KMS-11 (cell line): ENCODE measurements at regions not wholly inside any gene's neighbourhood (a gene's known extent, or its start where the extent isn't known, plus 50 kb on each side); places are given as distances from the start of the nearest gene placed in this dataset.

Experiments
- H2AFZ ChIP-seq: fragments of 200-600 bp; sonication (generic); 2 replicates; pipeline ENCODE4 v1.6.1; 2016; ENCODE audit warnings: antibody characterized with exemption, mixed run types, low read depth
- H3K27ac ChIP-seq: fragments of 200-600 bp; sonication (generic); 2 replicates; pipeline ENCODE4 v1.6.1; 2016; ENCODE audit warnings: mild to moderate bottlenecking, mixed run types
- H3K27me3 ChIP-seq: fragments of 200-600 bp; sonication (generic); 2 replicates; pipeline ENCODE4 v1.6.1; 2017; ENCODE audit warnings: mild to moderate bottlenecking, low read depth, mixed run types, moderate library complexity; ENCODE audit not compliant: insufficient read depth
- H3K36me3 ChIP-seq: fragments of 200-600 bp; sonication (generic); 2 replicates; pipeline ENCODE4 v1.6.1; 2017; ENCODE audit warnings: mild to moderate bottlenecking, mixed run types; ENCODE audit not compliant: insufficient read depth
- H3K4me1 ChIP-seq: fragments of 200-600 bp; sonication (generic); 2 replicates; pipeline ENCODE4 v1.6.1; 2016; ENCODE audit warnings: mild to moderate bottlenecking, low read depth, mixed run types; ENCODE audit not compliant: poor library complexity, severe bottlenecking
- H3K4me2 ChIP-seq: fragments of 200-600 bp; sonication (generic); 2 replicates; pipeline ENCODE4 v1.7.0; 2016; ENCODE audit warnings: mild to moderate bottlenecking, mixed run types
- H3K4me3 ChIP-seq: fragments of 200-600 bp; sonication (generic); IDR thresholded peaks from 2 replicates; pipeline ENCODE4 v1.6.1; 2017; ENCODE audit warnings: low read depth, low read length, mixed read lengths; ENCODE audit not compliant: insufficient read depth
- H3K79me2 ChIP-seq: fragments of 200-600 bp; sonication (generic); 2 replicates; pipeline ENCODE4 v1.6.1; 2016; ENCODE audit warnings: low read depth, mixed run types; ENCODE audit not compliant: insufficient read depth
- H3K9ac ChIP-seq: fragments of 200-600 bp; sonication (generic); 2 replicates; pipeline ENCODE4 v1.6.1; 2016; ENCODE audit warnings: mild to moderate bottlenecking, mixed run types
- H4K20me1 ChIP-seq: fragments of 200-600 bp; sonication (generic); 2 replicates; pipeline ENCODE4 v1.6.1; 2016; ENCODE audit warnings: mild to moderate bottlenecking, mixed run types; ENCODE audit not compliant: insufficient read depth
- CTCF ChIP-seq: fragments of 200-600 bp; sonication (generic); conservative IDR thresholded peaks from 2 replicates; pipeline ENCODE4 v1.6.1; 2017; ENCODE audit warnings: low read depth, mild to moderate bottlenecking, antibody characterized with exemption, low read length, moderate library complexity, mixed read lengths

- no peak overlapping the region for H3K4me3 ChIP-seq
- no peaks in the 10 kb centered on the region for H3K36me3 ChIP-seq
- TF ChIP-seq CTCF: no peak
- H3K79me2 ChIP-seq: no peaks in the 10 kb centered on the region
- H3K27ac ChIP-seq: no peak overlapping the region
- no peaks in the 10 kb centered on the region for H4K20me1 ChIP-seq
- H3K4me1 ChIP-seq: no peaks in the 10 kb centered on the region
- H2AFZ ChIP-seq: no peak overlapping the region
- H3K27me3 ChIP-seq: no peaks in the 10 kb centered on the region
- no peak overlapping the region for H3K9ac ChIP-seq
- H3K4me2 ChIP-seq: no peak overlapping the region
Observed at GRCh38 chr5:166293892-166294291, 1997.6 kb upstream of the WWC1 start.

DNA sequence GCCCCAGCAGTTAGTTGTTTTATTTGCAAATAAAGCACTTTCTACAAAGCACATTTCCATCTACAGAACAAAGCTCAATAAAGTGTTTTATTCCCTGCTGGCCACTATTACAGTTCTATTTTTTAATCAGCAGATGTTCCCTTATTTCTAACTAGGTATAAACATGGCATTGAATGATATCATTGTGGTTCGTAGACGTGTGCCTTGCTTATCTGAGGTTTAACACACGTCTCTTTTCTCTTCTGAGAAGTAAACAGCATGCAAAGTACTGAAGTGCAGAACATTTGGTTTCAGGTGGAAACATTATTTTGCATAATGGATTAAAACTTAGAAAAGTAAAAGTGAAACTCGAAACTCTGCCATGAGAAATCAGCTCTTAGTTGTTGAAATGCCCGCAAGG, 1989.3 kb upstream of the WWC1 start:
- Histone ChIP-seq H3K79me2 (no peaks in the 10 kb centered on the region), H3K4me3 (no peak overlapping the region), H3K36me3 (no peaks in the 10 kb centered on the region), H3K27ac (no peak overlapping the region), H3K9ac (no peak overlapping the region), H4K20me1 (no peaks in the 10 kb centered on the region), H3K4me1 (no peaks in the 10 kb centered on the region), H2AFZ (no peak overlapping the region), H3K4me2 (no peak overlapping the region), H3K27me3 (no peaks in the 10 kb centered on the region)
- no peak for TF ChIP-seq CTCF

- H3K79me2 ChIP-seq: no peaks in the 10 kb centered on the region
- H3K4me3 ChIP-seq: no peak overlapping the region
- no peak overlapping the region for H2AFZ ChIP-seq
- no peak overlapping the region for H3K27ac ChIP-seq
- no peaks in the 10 kb centered on the region for H3K4me1 ChIP-seq
- H3K36me3 ChIP-seq: no peaks in the 10 kb centered on the region
- no peaks in the 10 kb centered on the region for H4K20me1 ChIP-seq
- no peak overlapping the region for H3K4me2 ChIP-seq
- H3K9ac ChIP-seq: no peak overlapping the region
- TF ChIP-seq CTCF: no peak
- no peaks in the 10 kb centered on the region for H3K27me3 ChIP-seq
Observed at GRCh38 chr5:166317425-166317824, 1974.0 kb upstream of the WWC1 start.

DNA sequence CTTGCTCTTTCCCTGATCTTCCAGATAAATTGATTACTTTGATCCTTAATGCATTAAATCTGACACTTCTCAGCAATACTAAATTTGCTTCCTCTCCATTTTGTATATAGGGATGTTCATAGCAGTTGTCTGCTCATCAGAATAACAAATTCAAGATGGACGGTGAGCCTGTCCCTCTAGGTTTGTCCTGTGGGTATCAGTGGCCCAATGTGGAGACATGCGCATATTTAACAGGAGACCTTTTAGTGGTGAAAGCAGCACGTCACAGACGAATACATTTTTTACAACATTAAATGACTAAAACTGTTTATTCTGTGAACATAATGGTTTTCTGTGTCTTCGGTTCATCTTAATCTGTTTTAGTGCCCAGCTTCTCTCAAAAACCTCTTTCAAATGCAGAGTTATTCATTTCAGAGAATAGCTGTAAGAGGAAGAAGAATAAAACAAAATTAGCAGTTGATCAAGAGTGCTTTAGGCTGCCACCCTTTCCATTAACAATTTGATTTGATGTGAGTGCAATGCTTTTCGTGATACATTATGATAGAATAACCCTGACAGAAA, 1970.4 kb upstream of the WWC1 start:
- Histone ChIP-seq H2AFZ (no peak overlapping the region), H3K4me3 (no peak overlapping the region), H3K9ac (no peak overlapping the region), H3K4me1 (no peaks in the 10 kb centered on the region), H3K4me2 (no peak overlapping the region), H3K79me2 (no peaks in the 10 kb centered on the region), H3K27me3 (no peaks in the 10 kb centered on the region), H3K36me3 (no peaks in the 10 kb centered on the region), H4K20me1 (no peaks in the 10 kb centered on the region), H3K27ac (no peak overlapping the region)
- no peak for TF ChIP-seq CTCF
